Liver (tissue), 3 donors: ENCODE measurements at regions not wholly inside any gene's neighbourhood (a gene's known extent, or its start where the extent isn't known, plus 50 kb on each side); places are given as distances from the start of the nearest gene placed in this dataset.

Source experiments
- ATF3 ChIP-seq: IDR thresholded peaks from 2 replicates; pipeline ENCODE4 v1.6.1; 2016; ENCODE audit warnings: antibody characterized with exemption
- CTCF ChIP-seq: fragments of 150-350 bp; IDR thresholded peaks from 2 replicates; pipeline ENCODE4 v1.5.1; 2017; ENCODE audit warnings: improper control_type of control experiment, low read depth, low read length; ENCODE audit not compliant: missing input control
- EGR1 ChIP-seq, 2 donors: IDR thresholded peaks; 2 replicates each; pipeline ENCODE4 v1.6.1; 2016 to 2018; ENCODE audit warnings: antibody characterized with exemption in 2 of 2, low read depth in 2 of 2
- JUND ChIP-seq, 2 donors: IDR thresholded peaks; 2 replicates each; pipeline ENCODE4 v1.6.1; 2016; ENCODE audit warnings: antibody characterized with exemption in 2 of 2
- MAX ChIP-seq: IDR thresholded peaks from 2 replicates; pipeline ENCODE4 v1.6.1; 2016; ENCODE audit warnings: antibody characterized with exemption
- RAD21 ChIP-seq, 2 donors: IDR thresholded peaks; 2 replicates each; pipeline ENCODE4 v1.6.1; 2016; ENCODE audit warnings: antibody characterized with exemption in 2 of 2, mild to moderate bottlenecking in 2 of 2
- REST ChIP-seq: IDR thresholded peaks from 2 replicates; pipeline ENCODE4 v1.6.1; 2016; ENCODE audit warnings: antibody characterized with exemption, mild to moderate bottlenecking
- RXRA ChIP-seq, 2 donors: IDR thresholded peaks; 2 replicates each; pipeline ENCODE4 v1.6.1; 2017 to 2018; ENCODE audit warnings: antibody characterized with exemption in 2 of 2, mild to moderate bottlenecking in 1 of 2
- SP1 ChIP-seq: IDR thresholded peaks from 2 replicates; pipeline ENCODE4 v1.6.1; 2018; ENCODE audit warnings: antibody characterized with exemption, mild to moderate bottlenecking
- TAF1 ChIP-seq: conservative IDR thresholded peaks from 2 replicates; pipeline ENCODE4 v1.6.1; 2016; ENCODE audit warnings: antibody characterized with exemption, mild to moderate bottlenecking
- ZBTB33 ChIP-seq: IDR thresholded peaks from 2 replicates; pipeline ENCODE4 v1.6.1; 2016; ENCODE audit warnings: antibody characterized with exemption
- donor health status: healthy.
- donor health status: healthy.

GRCh38 chr5:74423383-74423782, 217.1 kb downstream of the ENC1 start:
- TF ChIP-seq EGR1 (IDR thresholded peaks at IDR 0.05; ENCODE audit: low read depth in 2 of 2) = no peak
- no peak for TF ChIP-seq ZBTB33
- no peak for TF ChIP-seq CTCF
- TF ChIP-seq TAF1 = no peak
- TF ChIP-seq ATF3 = no peak
- TF ChIP-seq MAX = no peak
- no peak for TF ChIP-seq RXRA (IDR thresholded peaks at IDR 0.05)
- TF ChIP-seq REST = no peak
- TF ChIP-seq JUND (IDR thresholded peaks at IDR 0.05) = no peak
- no peak for TF ChIP-seq SP1
- no peak for TF ChIP-seq RAD21 (IDR thresholded peaks at IDR 0.05)
